ENCODE measurements at regions not wholly inside any gene's neighbourhood (a gene's known extent, or its start where the extent isn't known, plus 50 kb on each side); places are given as distances from the start of the nearest gene placed in this dataset.
A peak's percentile ranks its signal among the peaks of the same experiment; 100 is the strongest.

DNA sequence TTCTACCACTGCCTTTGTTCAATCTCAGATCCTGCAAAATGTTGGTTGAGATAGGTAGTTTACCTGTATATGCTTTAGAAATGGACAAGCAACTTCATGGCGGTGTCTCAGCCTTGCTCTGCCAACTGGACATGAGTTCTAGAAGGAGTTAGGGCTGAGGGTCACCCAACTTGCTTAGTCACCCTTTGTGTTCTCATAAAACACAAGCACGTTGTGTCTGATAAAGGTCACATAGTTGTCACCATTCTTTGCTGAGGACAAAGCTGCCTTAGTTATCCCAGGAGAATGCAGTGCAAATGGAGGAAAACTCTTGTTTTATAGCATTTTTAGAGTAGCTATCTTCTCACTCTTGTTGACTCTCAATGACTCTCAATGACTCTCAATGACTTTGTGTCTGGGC is 218.4 kb upstream of the TMTC4 start:
- no peak overlapping the region for H2AFZ ChIP-seq
- no peak overlapping the region for H3K27ac ChIP-seq
- WGBS (ENCODE audit: low lambda C conversion rate, missing lambda C conversion rate) = 43% methylated on average over 2 of the region's 2 CpGs
- H3K79me2 ChIP-seq = no peaks in the 10 kb centered on the region
- H3K4me3 ChIP-seq = no peak overlapping the region
- no peak for TF ChIP-seq EZH2 (IDR thresholded peaks at IDR 0.05; ENCODE audit: borderline replicate concordance)
- TF ChIP-seq, protein P1, sequence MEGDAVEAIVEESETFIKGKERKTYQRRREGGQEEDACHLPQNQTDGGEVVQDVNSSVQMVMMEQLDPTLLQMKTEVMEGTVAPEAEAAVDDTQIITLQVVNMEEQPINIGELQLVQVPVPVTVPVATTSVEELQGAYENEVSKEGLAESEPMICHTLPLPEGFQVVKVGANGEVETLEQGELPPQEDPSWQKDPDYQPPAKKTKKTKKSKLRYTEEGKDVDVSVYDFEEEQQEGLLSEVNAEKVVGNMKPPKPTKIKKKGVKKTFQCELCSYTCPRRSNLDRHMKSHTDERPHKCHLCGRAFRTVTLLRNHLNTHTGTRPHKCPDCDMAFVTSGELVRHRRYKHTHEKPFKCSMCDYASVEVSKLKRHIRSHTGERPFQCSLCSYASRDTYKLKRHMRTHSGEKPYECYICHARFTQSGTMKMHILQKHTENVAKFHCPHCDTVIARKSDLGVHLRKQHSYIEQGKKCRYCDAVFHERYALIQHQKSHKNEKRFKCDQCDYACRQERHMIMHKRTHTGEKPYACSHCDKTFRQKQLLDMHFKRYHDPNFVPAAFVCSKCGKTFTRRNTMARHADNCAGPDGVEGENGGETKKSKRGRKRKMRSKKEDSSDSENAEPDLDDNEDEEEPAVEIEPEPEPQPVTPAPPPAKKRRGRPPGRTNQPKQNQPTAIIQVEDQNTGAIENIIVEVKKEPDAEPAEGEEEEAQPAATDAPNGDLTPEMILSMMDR (IDR thresholded peaks at IDR 0.05; ENCODE audit: poor library complexity) = no peak
- no peak for TF ChIP-seq EZH2phosphoT487 (IDR thresholded peaks at IDR 0.05; ENCODE audit: low read depth, severe bottlenecking, unreplicated experiment)
- H3K4me2 ChIP-seq = no peak overlapping the region
- H3K4me1 ChIP-seq (ENCODE audit: insufficient read depth) = no peaks in the 10 kb centered on the region
- no peak for DNase-seq (ENCODE audit: low spot score)
- H3K27me3 ChIP-seq = no peaks in the 10 kb centered on the region
- H3K36me3 ChIP-seq (replicated peaks; ENCODE audit: insufficient read depth, low read depth) = no peaks in the 10 kb centered on the region
- H4K20me1 ChIP-seq (ENCODE audit: insufficient read depth, poor library complexity, severe bottlenecking) = no peaks in the 10 kb centered on the region
- H3K9me3 ChIP-seq (ENCODE audit: low read depth) = no peaks in the 10 kb centered on the region
- no peaks in the 10 kb centered on the region for H3K9me2 ChIP-seq (replicated peaks; ENCODE audit: insufficient read depth)

GRCh38 chr13:100890645-100891044 is 216.1 kb upstream of the TMTC4 start:
- H3K4me2 ChIP-seq = no peak overlapping the region
- H2AFZ ChIP-seq = no peak overlapping the region
- H3K9me3 ChIP-seq (ENCODE audit: low read depth) = no peaks in the 10 kb centered on the region
- H3K27me3 ChIP-seq = no peaks in the 10 kb centered on the region
- no peak overlapping the region for H3K27ac ChIP-seq
- H3K4me1 ChIP-seq (ENCODE audit: insufficient read depth) = no peaks in the 10 kb centered on the region
- WGBS (ENCODE audit: low lambda C conversion rate, missing lambda C conversion rate) = 76% methylated on average over 3 of the region's 3 CpGs
- H3K79me2 ChIP-seq = no peaks in the 10 kb centered on the region
- DNase-seq (ENCODE audit: low spot score) = no peak
- TF ChIP-seq EZH2phosphoT487 (IDR thresholded peaks at IDR 0.05; ENCODE audit: low read depth, severe bottlenecking, unreplicated experiment) = no peak
- TF ChIP-seq, protein P1 (IDR thresholded peaks at IDR 0.05; ENCODE audit: poor library complexity) = no peak
- no peak for TF ChIP-seq EZH2 (IDR thresholded peaks at IDR 0.05; ENCODE audit: borderline replicate concordance)
- H4K20me1 ChIP-seq (ENCODE audit: insufficient read depth, poor library complexity, severe bottlenecking) = no peaks in the 10 kb centered on the region
- no peaks in the 10 kb centered on the region for H3K36me3 ChIP-seq (replicated peaks; ENCODE audit: insufficient read depth, low read depth)
- no peaks in the 10 kb centered on the region for H3K9me2 ChIP-seq (replicated peaks; ENCODE audit: insufficient read depth)
- H3K4me3 ChIP-seq = no peak overlapping the region

DNA sequence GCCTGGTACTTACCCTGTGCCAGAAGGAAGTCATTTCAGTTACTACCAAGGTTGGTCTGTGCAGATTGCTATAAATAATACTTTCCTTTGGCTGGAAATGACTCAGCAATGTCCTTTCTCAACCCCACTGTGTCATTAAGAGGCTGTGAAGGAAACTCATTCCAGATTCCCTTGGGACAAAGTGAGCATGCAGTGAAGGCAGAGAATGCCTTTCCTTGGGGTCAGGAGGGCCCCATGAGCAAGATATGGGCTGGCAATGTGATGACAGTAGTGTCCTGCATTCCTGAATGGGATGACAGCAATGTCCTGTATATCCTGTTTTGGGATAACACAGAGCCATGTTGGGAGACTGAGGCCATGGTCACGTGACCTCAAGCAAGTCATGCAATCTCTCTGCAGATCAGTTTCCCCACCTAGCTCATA is 213.1 kb upstream of the TMTC4 start:
- Histone ChIP-seq H3K4me1 (ENCODE audit: insufficient read depth) (no peaks in the 10 kb centered on the region), H3K27ac (no peak overlapping the region), H3K36me3 (replicated peaks; ENCODE audit: insufficient read depth, low read depth) (no peaks in the 10 kb centered on the region), H4K20me1 (ENCODE audit: insufficient read depth, poor library complexity, severe bottlenecking) (no peaks in the 10 kb centered on the region), H3K4me2 (no peak overlapping the region), H3K9me3 (ENCODE audit: low read depth) (no peaks in the 10 kb centered on the region), H3K9me2 (replicated peaks; ENCODE audit: insufficient read depth) (no peaks in the 10 kb centered on the region), H3K79me2 (no peaks in the 10 kb centered on the region), H3K27me3 (no peaks in the 10 kb centered on the region), H2AFZ (no peak overlapping the region), H3K4me3 (no peak overlapping the region)
- TF ChIP-seq EZH2 (IDR thresholded peaks at IDR 0.05; ENCODE audit: borderline replicate concordance) = no peak
- TF ChIP-seq, protein P1 (IDR thresholded peaks at IDR 0.05; ENCODE audit: poor library complexity) = no peak
- TF ChIP-seq EZH2phosphoT487 (IDR thresholded peaks at IDR 0.05; ENCODE audit: low read depth, severe bottlenecking, unreplicated experiment) = no peak
- DNase-seq (ENCODE audit: low spot score) = peak; percentile 7
- WGBS (ENCODE audit: low lambda C conversion rate, missing lambda C conversion rate) = 95% methylated on average over 1 of the region's 1 CpG

DNA sequence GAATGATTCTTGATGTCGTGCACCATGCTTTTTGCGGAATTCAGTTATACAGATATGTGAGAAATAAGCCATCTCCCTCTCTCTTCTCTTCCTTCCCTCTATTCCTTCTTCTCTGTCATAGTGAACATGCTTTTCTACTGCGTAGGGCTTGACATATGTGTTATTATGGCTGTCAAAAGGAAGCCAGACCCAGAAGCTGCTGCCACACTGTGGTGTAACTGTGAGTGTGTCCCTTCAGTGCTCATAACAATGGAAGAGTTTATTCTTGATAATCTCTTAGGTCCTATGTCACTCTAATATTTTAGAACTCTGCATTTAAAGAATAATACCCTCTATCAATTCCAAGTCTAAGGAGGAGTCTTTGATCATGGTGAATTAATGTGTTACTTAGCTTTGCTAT is 208.9 kb upstream of the TMTC4 start:
- no peaks in the 10 kb centered on the region for H3K79me2 ChIP-seq
- H3K27me3 ChIP-seq = no peaks in the 10 kb centered on the region
- H2AFZ ChIP-seq = no peak overlapping the region
- H3K4me1 ChIP-seq (ENCODE audit: insufficient read depth) = no peaks in the 10 kb centered on the region
- no peaks in the 10 kb centered on the region for H3K9me3 ChIP-seq (ENCODE audit: low read depth)
- TF ChIP-seq, protein P1 (IDR thresholded peaks at IDR 0.05; ENCODE audit: poor library complexity) = peak; percentile 19
- no peak for TF ChIP-seq EZH2phosphoT487 (IDR thresholded peaks at IDR 0.05; ENCODE audit: low read depth, severe bottlenecking, unreplicated experiment)
- TF ChIP-seq EZH2 (IDR thresholded peaks at IDR 0.05; ENCODE audit: borderline replicate concordance) = no peak
- DNase-seq (ENCODE audit: low spot score) = no peak
- 77% methylated on average over 3 of the region's 3 CpGs for WGBS (ENCODE audit: low lambda C conversion rate, missing lambda C conversion rate)
- no peaks in the 10 kb centered on the region for H4K20me1 ChIP-seq (ENCODE audit: insufficient read depth, poor library complexity, severe bottlenecking)
- no peak overlapping the region for H3K4me2 ChIP-seq
- H3K4me3 ChIP-seq = no peak overlapping the region
- H3K9me2 ChIP-seq (replicated peaks; ENCODE audit: insufficient read depth) = no peaks in the 10 kb centered on the region
- H3K36me3 ChIP-seq (replicated peaks; ENCODE audit: insufficient read depth, low read depth) = no peaks in the 10 kb centered on the region
- no peak overlapping the region for H3K27ac ChIP-seq

Data from hepatocyte (in vitro differentiated cells).